Stimulated activated naive B cell treated with anti-CD40 and anti-IgM and Interleukin-4, amounts not matched to agents 10 μg/mL and 1 μg/mL and 100 μg/mL, for 72 hours (primary cell): ENCODE measurements at regions not wholly inside any gene's neighbourhood (a gene's known extent, or its start where the extent isn't known, plus 50 kb on each side); places are given as distances from the start of the nearest gene placed in this dataset.
"Not testable (repeated sequence)": the region's sequence is repeated elsewhere in the genome, so short reads cannot be mapped to it uniquely, and the experiment has no call there.

Experiments used
- ATAC-seq, 2 donors: fragments of 150-1000 bp; cut with Tn5 transposase; replicated peaks; 2 replicates each; pipeline ENCODE4 v1.10.0; 2021; ENCODE audit warnings: moderate library complexity in 1 of 2
- DNase-seq: peaks from one replicate; pipeline ENCODE4 v3.0.0; 2021
- H3K27ac Mint-ChIP-seq: one replicate; pipeline ENCODE4 v1.8.0; 2022; ENCODE audit warnings: mild to moderate bottlenecking, mixed read lengths
- H3K27me3 Mint-ChIP-seq, 2 donors: one replicate each; pipeline ENCODE4 v1.8.0; 2022; ENCODE audit warnings: mixed read lengths in 2 of 2
- H3K36me3 Mint-ChIP-seq, 2 donors: one replicate each; pipeline ENCODE4 v1.8.0; 2022; ENCODE audit warnings: mixed read lengths in 2 of 2, mild to moderate bottlenecking in 1 of 2
- H3K4me1 Mint-ChIP-seq, 2 donors: one replicate each; pipeline ENCODE4 v1.8.0; 2022; ENCODE audit warnings: mixed read lengths in 2 of 2, mild to moderate bottlenecking in 1 of 2
- H3K4me3 Mint-ChIP-seq, 2 donors: one replicate each; pipeline ENCODE4 v1.8.0; 2022; ENCODE audit warnings: mild to moderate bottlenecking in 2 of 2, mixed read lengths in 2 of 2, moderate library complexity in 1 of 2
- H3K9me3 Mint-ChIP-seq, 2 donors: one replicate each; pipeline ENCODE4 v1.8.0; 2022; ENCODE audit warnings: mixed read lengths in 2 of 2, mild to moderate bottlenecking in 1 of 2

- Mint-ChIP-seq H3K27me3 (no peaks in the 10 kb centered on the region), H3K4me1 (no peaks in the 10 kb centered on the region), H3K27ac (no peak overlapping the region), H3K36me3 (no peaks in the 10 kb centered on the region), H3K9me3 (peaks cover 4 to 6% of the 10 kb centered on the region in 2 donors), H3K4me3 (no peak overlapping the region)
- ATAC-seq (no peak), DNase-seq (no peak)
These were observed 1339.1 kb downstream of the OLFM4 start for GRCh38 chr13:54367639-54368271.

GRCh38 chr13:54368387-54368786, 1339.8 kb downstream of the OLFM4 start:
- Mint-ChIP-seq H3K27me3 (no peaks in the 10 kb centered on the region), H3K9me3 (peaks cover 1 to 3% of the 10 kb centered on the region in 2 donors), H3K4me3 (no peak overlapping the region), H3K36me3 (no peaks in the 10 kb centered on the region), H3K4me1 (no peaks in the 10 kb centered on the region), H3K27ac (no peak overlapping the region)
- no peak for DNase-seq
- no peak for ATAC-seq

- H3K9me3 Mint-ChIP-seq, result peaks cover 1 to 3% of the 10 kb centered on the region in 2 donors
- no peak overlapping the region for H3K4me3 Mint-ChIP-seq
- ATAC-seq, result no peak
- no peaks in the 10 kb centered on the region for H3K36me3 Mint-ChIP-seq
- H3K27me3 Mint-ChIP-seq, result no peaks in the 10 kb centered on the region
- H3K27ac Mint-ChIP-seq, result no peak overlapping the region
- H3K4me1 Mint-ChIP-seq, result no peaks in the 10 kb centered on the region
- DNase-seq, result no peak
These were observed 1344.6 kb downstream of the OLFM4 start for GRCh38 chr13:54373211-54373610.

- H3K4me1 Mint-ChIP-seq, result no peaks in the 10 kb centered on the region
- ATAC-seq, result no peak
- H3K9me3 Mint-ChIP-seq, result peaks cover 3 to 9% of the 10 kb centered on the region in 2 donors
- no peak overlapping the region for H3K27ac Mint-ChIP-seq
- no peak overlapping the region for H3K4me3 Mint-ChIP-seq
- H3K36me3 Mint-ChIP-seq, result no peaks in the 10 kb centered on the region
- DNase-seq, result no peak
- H3K27me3 Mint-ChIP-seq, result no peaks in the 10 kb centered on the region
These were observed 1350.8 kb downstream of the OLFM4 start for GRCh38 chr13:54379461-54379860.

GRCh38 chr13:54383604-54384003, 1355.0 kb downstream of the OLFM4 start:
- Mint-ChIP-seq H3K27me3 (no peaks in the 10 kb centered on the region), H3K27ac (no peak overlapping the region), H3K9me3 (peaks cover 4 to 11% of the 10 kb centered on the region in 2 donors), H3K36me3 (no peaks in the 10 kb centered on the region), H3K4me3 (no peak overlapping the region), H3K4me1 (no peaks in the 10 kb centered on the region)
- ATAC-seq (no peak), DNase-seq (no peak)

GRCh38 chr13:54387625-54388024, 1359.0 kb downstream of the OLFM4 start:
- DNase-seq (no peak), ATAC-seq (no peak)
- Mint-ChIP-seq H3K36me3 (no peaks in the 10 kb centered on the region), H3K27ac (no peak overlapping the region), H3K4me3 (no peak overlapping the region), H3K4me1 (no peaks in the 10 kb centered on the region), H3K27me3 (no peaks in the 10 kb centered on the region), H3K9me3 (peaks cover 6 to 10% of the 10 kb centered on the region in 2 donors)

- no peak overlapping the region for H3K27ac Mint-ChIP-seq
- no peak overlapping the region for H3K4me3 Mint-ChIP-seq
- H3K9me3 Mint-ChIP-seq, result peaks cover 6 to 10% of the 10 kb centered on the region in 2 donors
- H3K36me3 Mint-ChIP-seq, result no peaks in the 10 kb centered on the region
- no peak for DNase-seq
- H3K27me3 Mint-ChIP-seq, result no peaks in the 10 kb centered on the region
- no peak for ATAC-seq
- no peaks in the 10 kb centered on the region for H3K4me1 Mint-ChIP-seq
These were observed 1362.2 kb downstream of the OLFM4 start for GRCh38 chr13:54390841-54391240.

- Mint-ChIP-seq H3K27ac (no peak overlapping the region), H3K4me1 (no peaks in the 10 kb centered on the region), H3K36me3 (no peaks in the 10 kb centered on the region), H3K4me3 (no peak overlapping the region), H3K27me3 (no peaks in the 10 kb centered on the region), H3K9me3 (peaks cover 4 to 6% of the 10 kb centered on the region in 2 donors)
- no peak for DNase-seq
- ATAC-seq, result no peak
These were observed 1365.6 kb downstream of the OLFM4 start for GRCh38 chr13:54394085-54394700.

GRCh38 chr13:54394908-54395307, 1366.3 kb downstream of the OLFM4 start:
- DNase-seq, result no peak
- no peak overlapping the region for H3K27ac Mint-ChIP-seq

GRCh38 chr13:54402495-54402894, 1373.9 kb downstream of the OLFM4 start:
- Mint-ChIP-seq H3K27me3 (no peaks in the 10 kb centered on the region), H3K4me3 (no peak overlapping the region), H3K4me1 (no peaks in the 10 kb centered on the region), H3K27ac (no peak overlapping the region), H3K9me3 (peaks cover 13% of the 10 kb centered on the region in 2 donors), H3K36me3 (no peaks in the 10 kb centered on the region)
- DNase-seq (no peak), ATAC-seq (no peak)

More at GRCh38 chr13:54394908-54395307, 1366.3 kb downstream of the OLFM4 start:
- no peak for ATAC-seq
- no peak overlapping the region for H3K4me3 Mint-ChIP-seq
- H3K4me1 Mint-ChIP-seq, result no peaks in the 10 kb centered on the region
- no peaks in the 10 kb centered on the region for H3K27me3 Mint-ChIP-seq
- peaks cover 7% of the 10 kb centered on the region in 2 donors for H3K9me3 Mint-ChIP-seq
- no peaks in the 10 kb centered on the region for H3K36me3 Mint-ChIP-seq

- Mint-ChIP-seq H3K4me1 (no peaks in the 10 kb centered on the region), H3K27ac (no peak overlapping the region), H3K27me3 (no peaks in the 10 kb centered on the region), H3K4me3 (no peak overlapping the region), H3K9me3 (peaks cover 7 to 12% of the 10 kb centered on the region in 2 donors), H3K36me3 (no peaks in the 10 kb centered on the region)
- DNase-seq (no peak), ATAC-seq (no peak)
These were observed 1387.2 kb downstream of the OLFM4 start for GRCh38 chr13:54415753-54416366.

GRCh38 chr13:54422946-54423345, 1394.3 kb downstream of the OLFM4 start:
- H3K27me3 Mint-ChIP-seq, H3K27ac Mint-ChIP-seq, H3K9me3 Mint-ChIP-seq, H3K4me1 Mint-ChIP-seq, ATAC-seq, H3K36me3 Mint-ChIP-seq, H3K4me3 Mint-ChIP-seq, DNase-seq: not testable (repeated sequence)

- no peak overlapping the region for H3K4me3 Mint-ChIP-seq
- no peaks in the 10 kb centered on the region for H3K36me3 Mint-ChIP-seq
- H3K27me3 Mint-ChIP-seq, result no peaks in the 10 kb centered on the region
- DNase-seq (no peak), ATAC-seq (no peak)
- no peak overlapping the region for H3K27ac Mint-ChIP-seq
- no peaks in the 10 kb centered on the region for H3K4me1 Mint-ChIP-seq
- no peaks in the 10 kb centered on the region for H3K9me3 Mint-ChIP-seq
These were observed 1395.7 kb downstream of the OLFM4 start for GRCh38 chr13:54424344-54424743.

- no peak for ATAC-seq
- Mint-ChIP-seq H3K4me3 (no peak overlapping the region), H3K27me3 (no peaks in the 10 kb centered on the region), H3K27ac (no peak overlapping the region), H3K36me3 (no peaks in the 10 kb centered on the region), H3K4me1 (no peaks in the 10 kb centered on the region), H3K9me3 (peaks cover 0 to 3% of the 10 kb centered on the region in 2 donors)
- no peak for DNase-seq
These were observed 1405.0 kb downstream of the OLFM4 start for GRCh38 chr13:54433493-54434206.
